ENCODE measurements at regions not wholly inside any gene's neighbourhood (a gene's known extent, or its start where the extent isn't known, plus 50 kb on each side); places are given as distances from the start of the nearest gene placed in this dataset.

DNA sequence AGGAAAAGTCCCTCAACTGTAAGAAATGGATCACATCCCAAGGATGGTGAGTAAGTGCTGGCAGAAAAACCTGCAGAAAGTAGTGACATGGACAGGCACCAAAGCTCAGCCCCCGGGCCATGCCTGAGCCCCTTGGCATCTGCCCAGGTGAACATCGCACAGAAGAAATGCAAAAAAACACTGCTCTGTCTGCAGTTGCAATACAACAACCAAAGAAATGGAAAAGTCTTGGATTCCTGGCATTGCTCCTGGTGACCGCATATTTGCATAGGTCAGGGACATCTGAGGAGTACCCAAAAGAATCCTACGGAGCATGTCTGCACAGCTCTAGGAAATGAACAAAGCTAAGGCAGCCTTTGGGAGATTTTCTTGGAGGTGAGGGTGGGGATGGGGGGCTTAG is 63.1 kb upstream of the PTPRT start:
- TF ChIP-seq, protein P1, sequence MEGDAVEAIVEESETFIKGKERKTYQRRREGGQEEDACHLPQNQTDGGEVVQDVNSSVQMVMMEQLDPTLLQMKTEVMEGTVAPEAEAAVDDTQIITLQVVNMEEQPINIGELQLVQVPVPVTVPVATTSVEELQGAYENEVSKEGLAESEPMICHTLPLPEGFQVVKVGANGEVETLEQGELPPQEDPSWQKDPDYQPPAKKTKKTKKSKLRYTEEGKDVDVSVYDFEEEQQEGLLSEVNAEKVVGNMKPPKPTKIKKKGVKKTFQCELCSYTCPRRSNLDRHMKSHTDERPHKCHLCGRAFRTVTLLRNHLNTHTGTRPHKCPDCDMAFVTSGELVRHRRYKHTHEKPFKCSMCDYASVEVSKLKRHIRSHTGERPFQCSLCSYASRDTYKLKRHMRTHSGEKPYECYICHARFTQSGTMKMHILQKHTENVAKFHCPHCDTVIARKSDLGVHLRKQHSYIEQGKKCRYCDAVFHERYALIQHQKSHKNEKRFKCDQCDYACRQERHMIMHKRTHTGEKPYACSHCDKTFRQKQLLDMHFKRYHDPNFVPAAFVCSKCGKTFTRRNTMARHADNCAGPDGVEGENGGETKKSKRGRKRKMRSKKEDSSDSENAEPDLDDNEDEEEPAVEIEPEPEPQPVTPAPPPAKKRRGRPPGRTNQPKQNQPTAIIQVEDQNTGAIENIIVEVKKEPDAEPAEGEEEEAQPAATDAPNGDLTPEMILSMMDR (IDR thresholded peaks at IDR 0.05): no peak
- TF ChIP-seq EZH2 (IDR thresholded peaks at IDR 0.05; ENCODE audit: borderline replicate concordance, insufficient read depth, low read depth, low read length, poor library complexity, severe bottlenecking): no peak
- no peaks in the 10 kb centered on the region for H3K4me1 ChIP-seq (ENCODE audit: control insufficient read depth in 2 of 2, insufficient read depth in 2 of 2, low read length in 2 of 2)
- no peak overlapping the region for H2AFZ ChIP-seq (ENCODE audit: insufficient read depth, low read depth, low read length, poor library complexity, severe bottlenecking)
- Mint-ChIP-seq H3K4me1 (no peaks in the 10 kb centered on the region), H3K9me3 (ENCODE audit: insufficient read depth) (no peaks in the 10 kb centered on the region), H3K27me3 (peaks cover 14% of the 10 kb centered on the region), H3K4me3 (no peak overlapping the region), H3K27ac (no peak overlapping the region)
- no peaks in the 10 kb centered on the region for H4K20me1 ChIP-seq (ENCODE audit: control insufficient read depth, insufficient read depth, low read length, poor library complexity, severe bottlenecking)
- H3K4me2 ChIP-seq (replicated peaks; ENCODE audit: low read depth, low read length, poor library complexity, severe bottlenecking): no peak overlapping the region
- DNase-seq: no peak
- intact Hi-C loops (cut with micrococcal nuclease): no loop called here
- no peaks in the 10 kb centered on the region for H3K79me2 ChIP-seq (ENCODE audit: control insufficient read depth, insufficient read depth, low read length)
- no peaks in the 10 kb centered on the region for H3K27me3 ChIP-seq (replicated peaks in 1 of 4; ENCODE audit: control extremely low read depth in 1 of 4, control insufficient read depth in 3 of 4, insufficient read depth in 4 of 4, low read length in 3 of 4)
- ChIA-PET CTCF (no interaction called here), POLR2A (no interaction called here)
- H3K9ac ChIP-seq (ENCODE audit: low read length): no peak overlapping the region
- H3K4me3 ChIP-seq (ENCODE audit: control extremely low read depth in 1 of 5, extremely low read depth in 1 of 5, insufficient read depth in 1 of 5, low read depth in 2 of 5, low read length in 4 of 5): no peak overlapping the region
- H3K9me3 ChIP-seq (ENCODE audit: control extremely low read depth in 1 of 3, control insufficient read depth in 2 of 3, insufficient read depth in 1 of 3, low read length in 2 of 3): peaks cover 0 to 1% (median 0%) of the 10 kb centered on the region in 3 donors
- 100% methylated on average over 3 of the region's 4 CpGs for WGBS (ENCODE audit: insufficient coverage)
- no peak overlapping the region for H3K27ac ChIP-seq (ENCODE audit: low read length in 2 of 2)
- no peaks in the 10 kb centered on the region for H3K36me3 ChIP-seq (replicated peaks in 1 of 2; ENCODE audit: control extremely low read depth in 1 of 2, control insufficient read depth in 1 of 2, extremely low read depth in 1 of 2, insufficient read depth in 2 of 2, low read length in 1 of 2)
- no peak for ATAC-seq (ENCODE audit: low read depth)

DNA sequence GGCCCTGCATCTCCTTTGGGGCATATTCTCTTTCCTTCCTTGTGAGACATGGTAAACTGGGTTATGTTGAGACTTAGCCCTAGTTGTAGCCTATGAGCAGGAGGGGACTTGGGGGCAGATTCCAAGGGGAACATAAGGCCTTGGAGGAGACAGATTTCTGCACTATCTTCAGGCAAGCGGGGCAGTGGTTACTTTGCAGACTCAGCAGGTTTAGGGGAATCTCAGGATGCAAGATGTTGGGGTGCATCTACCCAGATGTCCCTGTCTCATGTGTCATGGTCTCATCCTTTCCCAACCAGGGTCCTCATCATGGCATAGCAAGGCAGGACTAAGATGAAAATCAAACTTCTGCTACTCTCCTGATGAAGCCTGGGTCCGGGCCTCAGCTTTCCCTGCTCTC is 58.6 kb upstream of the PTPRT start:
- TF ChIP-seq, protein P1 (IDR thresholded peaks at IDR 0.05): no peak
- TF ChIP-seq EZH2 (IDR thresholded peaks at IDR 0.05; ENCODE audit: borderline replicate concordance, insufficient read depth, low read depth, low read length, poor library complexity, severe bottlenecking): no peak
- H3K4me1 Mint-ChIP-seq: no peaks in the 10 kb centered on the region
- H3K9ac ChIP-seq (ENCODE audit: low read length): no peak overlapping the region
- no peak overlapping the region for H2AFZ ChIP-seq (ENCODE audit: insufficient read depth, low read depth, low read length, poor library complexity, severe bottlenecking)
- no peaks in the 10 kb centered on the region for H3K4me1 ChIP-seq (ENCODE audit: control insufficient read depth in 2 of 2, insufficient read depth in 2 of 2, low read length in 2 of 2)
- peaks cover 0 to 3% (median 0%) of the 10 kb centered on the region in 3 donors for H3K9me3 ChIP-seq (ENCODE audit: control extremely low read depth in 1 of 3, control insufficient read depth in 2 of 3, insufficient read depth in 1 of 3, low read length in 2 of 3)
- 100% methylated on average over 2 of the region's 2 CpGs for WGBS (ENCODE audit: insufficient coverage)
- no peak overlapping the region for H3K4me2 ChIP-seq (replicated peaks; ENCODE audit: low read depth, low read length, poor library complexity, severe bottlenecking)
- ChIA-PET CTCF (no interaction called here), POLR2A (no interaction called here)
- no peaks in the 10 kb centered on the region for H3K79me2 ChIP-seq (ENCODE audit: control insufficient read depth, insufficient read depth, low read length)
- H4K20me1 ChIP-seq (ENCODE audit: control insufficient read depth, insufficient read depth, low read length, poor library complexity, severe bottlenecking): no peaks in the 10 kb centered on the region
- no peaks in the 10 kb centered on the region for H3K36me3 ChIP-seq (replicated peaks in 1 of 2; ENCODE audit: control extremely low read depth in 1 of 2, control insufficient read depth in 1 of 2, extremely low read depth in 1 of 2, insufficient read depth in 2 of 2, low read length in 1 of 2)
- peaks cover 8% of the 10 kb centered on the region for H3K27me3 Mint-ChIP-seq
- H3K4me3 Mint-ChIP-seq: no peak overlapping the region
- no peaks in the 10 kb centered on the region for H3K9me3 Mint-ChIP-seq (ENCODE audit: insufficient read depth)
- ATAC-seq (ENCODE audit: low read depth) (no peak), DNase-seq (no peak)
- no peak overlapping the region for H3K27ac ChIP-seq (ENCODE audit: low read length in 2 of 2)
- no peaks in the 10 kb centered on the region for H3K27me3 ChIP-seq (replicated peaks in 1 of 4; ENCODE audit: control extremely low read depth in 1 of 4, control insufficient read depth in 3 of 4, insufficient read depth in 4 of 4, low read length in 3 of 4)
- H3K4me3 ChIP-seq (ENCODE audit: control extremely low read depth in 1 of 5, extremely low read depth in 1 of 5, insufficient read depth in 1 of 5, low read depth in 2 of 5, low read length in 4 of 5): no peak overlapping the region
- intact Hi-C loops (cut with micrococcal nuclease): no loop called here
- no peak overlapping the region for H3K27ac Mint-ChIP-seq

Data from B cell (primary cell).